HG03039 (cell line): ENCODE measurements at regions not wholly inside any gene's neighbourhood (a gene's known extent, or its start where the extent isn't known, plus 50 kb on each side); places are given as distances from the start of the nearest gene placed in this dataset.
"Not testable (repeated sequence)": the region's sequence is repeated elsewhere in the genome, so short reads cannot be mapped to it uniquely, and the experiment has no call there.

Experiments used
- ATAC-seq: cut with Tn5 transposase; IDR thresholded peaks from one replicate; pipeline ENCODE4 v1.9.1; 2021; ENCODE audit warnings: mild to moderate bottlenecking, moderate library complexity; ENCODE audit not compliant: unreplicated experiment

GRCh38 chr16:73418051-73418450, 370.1 kb upstream of the ZFHX3 start:
- no peak for ATAC-seq

- ATAC-seq, result no peak
These were observed 367.4 kb upstream of the ZFHX3 start for GRCh38 chr16:73415286-73415685.

GRCh38 chr16:73414638-73415037, 366.7 kb upstream of the ZFHX3 start:
- ATAC-seq, result no peak

- ATAC-seq, result no peak
These were observed 365.9 kb upstream of the ZFHX3 start for GRCh38 chr16:73413830-73414190.

GRCh38 chr16:73413091-73413829, 365.3 kb upstream of the ZFHX3 start:
- ATAC-seq, result no peak

- no peak for ATAC-seq
These were observed 364.5 kb upstream of the ZFHX3 start for GRCh38 chr16:73412416-73412815.

- no peak for ATAC-seq
These were observed 360.8 kb upstream of the ZFHX3 start for GRCh38 chr16:73408716-73409115.

GRCh38 chr16:73408311-73408710, 360.4 kb upstream of the ZFHX3 start:
- ATAC-seq, result no peak

- ATAC-seq, result no peak
These were observed 357.9 kb upstream of the ZFHX3 start for GRCh38 chr16:73405851-73406250.

GRCh38 chr16:73404001-73404400, 356.1 kb upstream of the ZFHX3 start:
- ATAC-seq, result no peak

- ATAC-seq, result no peak
These were observed 355.4 kb upstream of the ZFHX3 start for GRCh38 chr16:73403291-73403690.

GRCh38 chr16:73400951-73401350, 353.0 kb upstream of the ZFHX3 start:
- no peak for ATAC-seq

GRCh38 chr16:73399997-73400396, 352.1 kb upstream of the ZFHX3 start:
- no peak for ATAC-seq

- ATAC-seq, result no peak
These were observed 351.6 kb upstream of the ZFHX3 start for GRCh38 chr16:73399486-73399885.

- ATAC-seq, result not testable (repeated sequence)
These were observed 350.7 kb upstream of the ZFHX3 start for GRCh38 chr16:73398604-73399003.

GRCh38 chr16:73396556-73396955, 348.6 kb upstream of the ZFHX3 start:
- ATAC-seq, result no peak

- no peak for ATAC-seq
These were observed 343.0 kb upstream of the ZFHX3 start for GRCh38 chr16:73390936-73391335.

- no peak for ATAC-seq
These were observed 342.6 kb upstream of the ZFHX3 start for GRCh38 chr16:73390491-73390890.

GRCh38 chr16:73389085-73389484, 341.2 kb upstream of the ZFHX3 start:
- ATAC-seq, result no peak

- ATAC-seq, result no peak
These were observed 340.1 kb upstream of the ZFHX3 start for GRCh38 chr16:73387979-73388378.

GRCh38 chr16:73385696-73386095, 337.8 kb upstream of the ZFHX3 start:
- no peak for ATAC-seq

GRCh38 chr16:73384506-73385089, 336.7 kb upstream of the ZFHX3 start:
- no peak for ATAC-seq

- ATAC-seq, result no peak
These were observed 336.0 kb upstream of the ZFHX3 start for GRCh38 chr16:73383988-73384365.
